HEK293 (cell line): ENCODE measurements at regions not wholly inside any gene's neighbourhood (a gene's known extent, or its start where the extent isn't known, plus 50 kb on each side); places are given as distances from the start of the nearest gene placed in this dataset.

Experiments used
- SALL2 ChIP-seq: fragments of 450-650 bp; formaldehyde crosslinking; IDR thresholded peaks from 2 replicates; pipeline ENCODE4 v1.5.0; 2017; ENCODE audit warnings: missing biosample characterization, mild to moderate bottlenecking, missing genetic modification characterization, borderline replicate concordance
- ZNF623 ChIP-seq: fragments of 450-650 bp; formaldehyde crosslinking; IDR thresholded peaks from 2 replicates; pipeline ENCODE4 v1.5.1; 2016; ENCODE audit warnings: missing biosample characterization, missing genetic modification characterization
- ZNF692 ChIP-seq: fragments of 450-650 bp; formaldehyde crosslinking; IDR thresholded peaks from 2 replicates; pipeline ENCODE4 v1.5.1; 2016; ENCODE audit warnings: missing biosample characterization, missing genetic modification characterization

DNA sequence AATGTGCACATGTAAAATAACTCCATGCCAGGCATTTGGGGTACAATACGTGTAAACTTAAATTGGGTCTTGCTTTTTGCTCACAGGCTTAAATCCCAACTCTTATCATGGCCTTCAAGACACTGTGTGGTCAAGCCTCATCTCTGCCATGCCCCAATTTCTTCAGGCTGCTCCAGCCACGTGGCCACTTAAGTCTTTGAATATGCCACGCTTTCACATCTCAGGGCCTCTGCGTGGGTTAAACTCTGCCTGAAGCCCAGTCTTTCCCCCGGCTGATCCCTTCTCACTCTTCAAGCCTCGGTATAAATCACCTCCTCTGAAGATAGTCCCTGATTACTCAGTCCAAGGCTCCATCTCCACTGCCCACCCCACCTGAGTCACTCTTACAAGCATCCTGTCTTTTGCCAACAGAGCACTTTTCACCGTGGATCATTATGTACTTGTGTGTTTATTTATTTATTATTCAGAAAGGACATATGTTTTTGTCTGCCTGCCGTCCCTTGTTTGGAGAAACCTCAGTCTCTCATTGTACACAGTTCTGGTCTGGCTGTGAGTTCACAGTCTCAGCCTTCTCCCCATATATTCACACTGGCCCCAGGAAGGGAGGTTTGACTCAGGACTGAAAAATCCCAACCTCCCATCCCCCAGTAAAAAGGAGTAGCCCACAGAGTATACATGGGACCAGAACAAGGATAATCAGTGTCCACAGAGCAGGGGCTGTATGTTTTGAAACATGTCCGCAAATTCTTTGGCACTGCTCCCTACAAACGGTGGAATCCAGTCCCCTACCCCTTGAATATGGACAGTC, 344.7 kb downstream of the MN1 start:
- no peak for TF ChIP-seq ZNF692 (tag by site-specific recombination)
- TF ChIP-seq SALL2 (tag by site-specific recombination), result no peak
- TF ChIP-seq ZNF623 (tag by site-specific recombination), result no peak
